Stimulated activated CD4-positive, alpha-beta T cell treated with anti-CD3 and anti-CD28 coated beads, Interleukin-4, amount 100 ng/mL, for 48 hours (primary cell): ENCODE measurements at regions not wholly inside any gene's neighbourhood (a gene's known extent, or its start where the extent isn't known, plus 50 kb on each side); places are given as distances from the start of the nearest gene placed in this dataset.

Experiments used
- DNase-seq, 2 donors: peaks; one replicate each; pipeline ENCODE4 v3.0.0-alpha.2; 2020; ENCODE audit warnings: low read depth in 2 of 2

GRCh38 chr20:58092353-58092752 is 136.1 kb downstream of the ANKRD60 start:
- DNase-seq, result no peak

GRCh38 chr20:58091810-58092209 is 136.6 kb downstream of the ANKRD60 start:
- DNase-seq, result no peak

- DNase-seq, result no peak
These were observed 138.3 kb downstream of the ANKRD60 start for GRCh38 chr20:58090161-58090560.

GRCh38 chr20:58088625-58089024 is 139.8 kb downstream of the ANKRD60 start:
- DNase-seq, result no peak

GRCh38 chr20:58088105-58088504 is 140.3 kb downstream of the ANKRD60 start:
- no peak for DNase-seq

GRCh38 chr20:58087562-58087858 is 140.9 kb downstream of the ANKRD60 start:
- no peak for DNase-seq

- DNase-seq, result peak in 1 of 2 donors; percentile 5
These were observed 141.5 kb downstream of the ANKRD60 start for GRCh38 chr20:58086763-58087561.

GRCh38 chr20:58084966-58085365 is 143.5 kb downstream of the ANKRD60 start:
- DNase-seq, result no peak

- DNase-seq, result no peak
These were observed 143.9 kb downstream of the ANKRD60 start for GRCh38 chr20:58084566-58084965.

- DNase-seq, result no peak
These were observed 146.6 kb downstream of the ANKRD60 start for GRCh38 chr20:58081846-58082245.

- no peak for DNase-seq
These were observed 149.5 kb downstream of the ANKRD60 start for GRCh38 chr20:58078741-58079522.

GRCh38 chr20:58077282-58077681 is 151.2 kb downstream of the ANKRD60 start:
- DNase-seq, result no peak

GRCh38 chr20:58076405-58076804 is 152.0 kb downstream of the ANKRD60 start:
- no peak for DNase-seq

- no peak for DNase-seq
These were observed 152.7 kb downstream of the ANKRD60 start for GRCh38 chr20:58075586-58076345.

- no peak for DNase-seq
These were observed 154.3 kb downstream of the ANKRD60 start for GRCh38 chr20:58073945-58074856.

GRCh38 chr20:58072695-58073671 is 155.5 kb downstream of the ANKRD60 start:
- DNase-seq, result no peak

GRCh38 chr20:58071991-58072390 is 156.5 kb downstream of the ANKRD60 start:
- no peak for DNase-seq

GRCh38 chr20:58071298-58071697 is 157.2 kb downstream of the ANKRD60 start:
- no peak for DNase-seq

- no peak for DNase-seq
These were observed 157.7 kb downstream of the ANKRD60 start for GRCh38 chr20:58070664-58071196.
